ENCODE measurements at regions not wholly inside any gene's neighbourhood (a gene's known extent, or its start where the extent isn't known, plus 50 kb on each side); places are given as distances from the start of the nearest gene placed in this dataset.

DNA sequence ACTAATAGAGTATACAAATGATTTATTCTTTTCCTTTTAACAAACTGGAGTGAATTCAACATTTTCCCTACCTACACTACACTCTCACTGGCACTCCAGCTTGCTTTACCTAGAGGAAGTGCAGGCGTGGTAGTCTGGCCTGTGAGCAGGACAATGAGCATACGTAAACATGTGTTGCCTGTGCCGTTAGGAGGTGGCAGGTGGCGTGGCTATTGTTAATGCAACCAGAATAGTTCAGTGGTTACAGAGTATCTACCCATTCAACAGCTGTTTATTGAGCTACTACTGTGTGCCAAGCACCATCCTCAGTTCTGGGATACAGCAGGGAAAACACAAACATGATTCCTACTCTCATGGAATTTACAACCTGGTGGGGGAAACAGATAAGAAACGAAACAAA lies 299.7 kb upstream of the KAZN start:
- FAIRE-seq (no peak), ATAC-seq (no peak)
- WGBS (ENCODE audit: missing lambda C conversion rate): 8% methylated on average over 5 of the region's 5 CpGs

DNA sequence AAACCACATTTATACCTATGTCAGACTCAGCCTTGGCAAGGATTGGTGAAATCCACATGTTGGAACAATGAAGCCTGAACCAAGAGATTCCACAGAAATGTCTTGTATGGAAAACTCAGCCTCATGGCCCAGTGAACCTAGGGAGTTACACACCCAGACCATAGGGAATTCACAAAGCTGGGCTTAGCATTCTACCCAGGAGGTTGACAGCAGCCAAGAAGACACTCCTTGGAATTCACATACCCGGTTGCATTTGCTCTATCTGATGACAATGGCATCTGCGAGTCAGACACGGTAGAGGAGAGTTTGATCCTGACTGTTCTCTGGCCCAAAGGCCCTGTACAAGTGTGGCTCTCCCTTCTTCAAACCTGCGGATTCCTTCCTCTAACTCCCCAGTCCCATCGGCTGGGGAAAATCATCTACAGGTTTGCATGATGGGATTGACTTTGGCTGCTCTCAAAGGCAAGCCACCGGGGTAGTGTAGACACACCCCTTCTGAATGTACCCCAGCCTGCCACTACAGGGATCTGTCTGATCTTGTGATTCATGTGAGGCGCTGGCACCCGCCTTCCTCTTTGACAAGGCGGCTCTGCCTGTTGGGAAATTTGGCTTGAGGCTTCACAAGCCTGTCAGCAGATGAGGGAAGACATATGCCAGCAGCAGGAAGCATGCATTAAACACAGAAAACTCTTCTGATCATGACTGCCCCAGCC lies 297.3 kb upstream of the KAZN start:
- ChIA-PET POLR2A (no interaction called here), CTCF (no interaction called here)
- 8% methylated on average over 5 of the region's 9 CpGs for WGBS (ENCODE audit: missing lambda C conversion rate)
- Histone ChIP-seq H3K4me2 (no peak overlapping the region), H3K9me3 (no peaks in the 10 kb centered on the region), H3K4me3 (no peak overlapping the region), H3K27ac (no peak overlapping the region), H3K4me1 (no peaks in the 10 kb centered on the region)
- DNase-seq (ENCODE audit: low read depth in 1 of 2, low spot score in 1 of 2): no peak
- no peak for ATAC-seq
- FAIRE-seq: no peak
- TF ChIP-seq, protein P1, sequence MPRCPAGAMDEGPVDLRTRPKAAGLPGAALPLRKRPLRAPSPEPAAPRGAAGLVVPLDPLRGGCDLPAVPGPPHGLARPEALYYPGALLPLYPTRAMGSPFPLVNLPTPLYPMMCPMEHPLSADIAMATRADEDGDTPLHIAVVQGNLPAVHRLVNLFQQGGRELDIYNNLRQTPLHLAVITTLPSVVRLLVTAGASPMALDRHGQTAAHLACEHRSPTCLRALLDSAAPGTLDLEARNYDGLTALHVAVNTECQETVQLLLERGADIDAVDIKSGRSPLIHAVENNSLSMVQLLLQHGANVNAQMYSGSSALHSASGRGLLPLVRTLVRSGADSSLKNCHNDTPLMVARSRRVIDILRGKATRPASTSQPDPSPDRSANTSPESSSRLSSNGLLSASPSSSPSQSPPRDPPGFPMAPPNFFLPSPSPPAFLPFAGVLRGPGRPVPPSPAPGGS (IDR thresholded peaks at IDR 0.05): no peak
- TF ChIP-seq ZNF302 (CRISPR knock-in tag; IDR thresholded peaks at IDR 0.05) (no peak), ELK1 (IDR thresholded peaks at IDR 0.05; ENCODE audit: low read depth, low read length) (no peak), RFX5 (IDR thresholded peaks at IDR 0.05) (no peak), HOXA7 (CRISPR knock-in tag; IDR thresholded peaks at IDR 0.05) (no peak), JUNB (IDR thresholded peaks at IDR 0.05) (no peak), CBX2 (IDR thresholded peaks at IDR 0.05; ENCODE audit: borderline replicate concordance, low read depth) (no peak), HMGXB4 (CRISPR knock-in tag; IDR thresholded peaks at IDR 0.05; ENCODE audit: borderline replicate concordance) (no peak), EP300 (IDR thresholded peaks at IDR 0.05) (no peak)
- TF ChIP-seq, protein P2, sequence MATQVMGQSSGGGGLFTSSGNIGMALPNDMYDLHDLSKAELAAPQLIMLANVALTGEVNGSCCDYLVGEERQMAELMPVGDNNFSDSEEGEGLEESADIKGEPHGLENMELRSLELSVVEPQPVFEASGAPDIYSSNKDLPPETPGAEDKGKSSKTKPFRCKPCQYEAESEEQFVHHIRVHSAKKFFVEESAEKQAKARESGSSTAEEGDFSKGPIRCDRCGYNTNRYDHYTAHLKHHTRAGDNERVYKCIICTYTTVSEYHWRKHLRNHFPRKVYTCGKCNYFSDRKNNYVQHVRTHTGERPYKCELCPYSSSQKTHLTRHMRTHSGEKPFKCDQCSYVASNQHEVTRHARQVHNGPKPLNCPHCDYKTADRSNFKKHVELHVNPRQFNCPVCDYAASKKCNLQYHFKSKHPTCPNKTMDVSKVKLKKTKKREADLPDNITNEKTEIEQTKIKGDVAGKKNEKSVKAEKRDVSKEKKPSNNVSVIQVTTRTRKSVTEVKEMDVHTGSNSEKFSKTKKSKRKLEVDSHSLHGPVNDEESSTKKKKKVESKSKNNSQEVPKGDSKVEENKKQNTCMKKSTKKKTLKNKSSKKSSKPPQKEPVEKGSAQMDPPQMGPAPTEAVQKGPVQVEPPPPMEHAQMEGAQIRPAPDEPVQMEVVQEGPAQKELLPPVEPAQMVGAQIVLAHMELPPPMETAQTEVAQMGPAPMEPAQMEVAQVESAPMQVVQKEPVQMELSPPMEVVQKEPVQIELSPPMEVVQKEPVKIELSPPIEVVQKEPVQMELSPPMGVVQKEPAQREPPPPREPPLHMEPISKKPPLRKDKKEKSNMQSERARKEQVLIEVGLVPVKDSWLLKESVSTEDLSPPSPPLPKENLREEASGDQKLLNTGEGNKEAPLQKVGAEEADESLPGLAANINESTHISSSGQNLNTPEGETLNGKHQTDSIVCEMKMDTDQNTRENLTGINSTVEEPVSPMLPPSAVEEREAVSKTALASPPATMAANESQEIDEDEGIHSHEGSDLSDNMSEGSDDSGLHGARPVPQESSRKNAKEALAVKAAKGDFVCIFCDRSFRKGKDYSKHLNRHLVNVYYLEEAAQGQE (IDR thresholded peaks at IDR 0.05): no peak

More for the DNA sequence above, 299.7 kb upstream of the KAZN start:
- POLR2A ChIA-PET: no interaction called here
- no peaks in the 10 kb centered on the region for H3K4me1 ChIP-seq
- TF ChIP-seq, protein P1 (IDR thresholded peaks at IDR 0.05): no peak
- TF ChIP-seq SREBF2 (IDR thresholded peaks at IDR 0.05) (no peak), POLR2A (IDR thresholded peaks at IDR 0.05; ENCODE audit: low read length) (no peak), RCOR1 (IDR thresholded peaks at IDR 0.05; ENCODE audit: low read depth, low read length) (no peak), KDM1A (IDR thresholded peaks at IDR 0.05; ENCODE audit: low read depth) (no peak), ZNF302 (CRISPR knock-in tag; IDR thresholded peaks at IDR 0.05) (no peak), HMGXB4 (CRISPR knock-in tag; IDR thresholded peaks at IDR 0.05; ENCODE audit: borderline replicate concordance) (no peak), JUNB (IDR thresholded peaks at IDR 0.05) (no peak)
- TF ChIP-seq, protein P2 (IDR thresholded peaks at IDR 0.05): no peak
- DNase-seq (ENCODE audit: low read depth in 1 of 2, low spot score in 1 of 2): no peak
- H3K4me3 ChIP-seq: no peak overlapping the region
- no peak overlapping the region for H3K4me2 ChIP-seq
- CTCF ChIA-PET: no interaction called here
- H3K9me3 ChIP-seq: no peaks in the 10 kb centered on the region
- no peak overlapping the region for H3K27ac ChIP-seq
